HCT116 (cell line): ENCODE measurements at regions not wholly inside any gene's neighbourhood (a gene's known extent, or its start where the extent isn't known, plus 50 kb on each side); places are given as distances from the start of the nearest gene placed in this dataset.

Experiments used
- ATAC-seq: fragments of 200-7000 bp; cut with Tn5 transposase; 2 replicates; pipeline ENCODE4 v1.9.1; 2020; ENCODE audit warnings: mild to moderate bottlenecking, moderate library complexity
- BruUV-seq: library from RNA; stranded (reverse); fragments of 400-500 nt; replicated peaks from 2 replicates; lab custom pipeline; 2021; lab: Mats Ljungman, UMichigan
- CTCF ChIA-PET: fragments of 300-600 bp; sonication (Branson Sonifier 250); formaldehyde crosslinking; loops from one replicate; lab custom pipeline; 2021; ENCODE audit warnings: antibody characterized with exemption; lab: Charles Lee
- POLR2A ChIA-PET: fragments of 300-600, 350-600 bp; sonication (Branson Sonifier 250); formaldehyde crosslinking; loops from one replicate; lab custom pipeline; 2021; ENCODE audit warnings: antibody characterized with exemption; lab: Charles Lee
- RAD21 ChIA-PET, 2 experiments: fragments of 300-600 bp; sonication (Branson Sonifier 250); formaldehyde crosslinking; loops; one replicate each; lab custom pipeline; 2023; ENCODE audit warnings: low total read pairs in 2 of 2; ENCODE audit not compliant: uncharacterized antibody in 2 of 2, unreplicated experiment in 2 of 2, low non-redundant PET in 1 of 2; lab: Charles Lee
- DNase-seq: peaks from one replicate; pipeline ENCODE4 v3.0.0-alpha.2; 2010; ENCODE audit warnings: low read depth, low spot score
- H2AFZ ChIP-seq: fragments of 200-600 bp; shearing (Covaris generic), sonication (generic); 2 replicates; pipeline ENCODE4 v1.6.1; 2017; ENCODE audit warnings: low read depth, mixed run types, mixed read lengths, antibody characterized with exemption, low read length; ENCODE audit not compliant: poor library complexity, severe bottlenecking
- H3K27ac ChIP-seq: 2 replicates; pipeline ENCODE4 v1.5.1; 2012; ENCODE audit warnings: low read depth, low read length
- H3K27me3 ChIP-seq: fragments of 200-600 bp; sonication (generic); 2 replicates; pipeline ENCODE4 v1.6.1; 2016; ENCODE audit warnings: mixed run types, low read length, mixed read lengths; ENCODE audit not compliant: insufficient read depth
- H3K36me3 ChIP-seq, 2 experiments: fragments of 200-500 bp in 1 of 2; fragments of 200-600 bp in 1 of 2; sonication (Bioruptor generic) in 1 of 2; sonication (generic) in 1 of 2; 2 replicates each; pipeline versions ENCODE4 v1.5.1 to v1.6.1; 2014 to 2016; ENCODE audit warnings: low read length in 2 of 2, inconsistent platforms in 1 of 2, mixed read lengths in 1 of 2, mixed run types in 1 of 2; ENCODE audit not compliant: insufficient read depth in 2 of 2, control insufficient read depth in 1 of 2
- H3K4me1 ChIP-seq, 2 experiments: fragments of 200-600 bp in 1 of 2; sonication (generic) in 1 of 2; 2 replicates each; pipeline versions ENCODE4 v1.5.1 to v1.6.1; 2012 to 2017; ENCODE audit warnings: low read length in 2 of 2, inconsistent platforms in 1 of 2, mild to moderate bottlenecking in 1 of 2, mixed read lengths in 1 of 2, mixed run types in 1 of 2, moderate library complexity in 1 of 2; ENCODE audit not compliant: insufficient read depth in 2 of 2, control insufficient read depth in 1 of 2
- H3K4me2 ChIP-seq: fragments of 200-600 bp; sonication (generic); 2 replicates; pipeline ENCODE4 v1.6.1; 2017; ENCODE audit warnings: mixed run types, low read length, mixed read lengths
- H3K4me3 ChIP-seq, 2 experiments: fragments of 200-600 bp in 1 of 2; sonication (generic) in 1 of 2; replicated peaks in 1 of 2; 2 replicates each; pipeline ENCODE4 v1.5.1; 2011 to 2016; ENCODE audit warnings: low read length in 2 of 2, control low read depth in 1 of 2, low read depth in 1 of 2, mild to moderate bottlenecking in 1 of 2, mixed read lengths in 1 of 2, mixed run types in 1 of 2
- H3K79me2 ChIP-seq: fragments of 200-600 bp; sonication (generic); 2 replicates; pipeline ENCODE4 v1.6.1; 2017; ENCODE audit warnings: mild to moderate bottlenecking, mixed run types, low read length, moderate library complexity, mixed read lengths; ENCODE audit not compliant: insufficient read depth
- H3K9ac ChIP-seq: fragments of 200-600 bp; sonication (generic); 2 replicates; pipeline ENCODE4 v1.6.1; 2016; ENCODE audit warnings: low read length, mixed read lengths
- H3K9me2 ChIP-seq: fragments of 200-600 bp; sonication (generic), shearing (Covaris generic); 2 replicates; pipeline ENCODE4 v1.6.1; 2017; ENCODE audit warnings: mixed run types, mild to moderate bottlenecking, moderate library complexity; ENCODE audit not compliant: insufficient read depth
- H3K9me3 ChIP-seq, 2 experiments: fragments of 200-500 bp in 1 of 2; fragments of 200-600 bp in 1 of 2; sonication (Bioruptor generic) in 1 of 2; sonication (generic) in 1 of 2; 2 replicates each; pipeline ENCODE4 v1.6.1; 2014 to 2017; ENCODE audit warnings: low read length in 2 of 2, mixed read lengths in 2 of 2, inconsistent platforms in 1 of 2, low read depth in 1 of 2, mild to moderate bottlenecking in 1 of 2, mixed run types in 1 of 2, moderate library complexity in 1 of 2; ENCODE audit not compliant: control insufficient read depth in 1 of 2, insufficient read depth in 1 of 2
- H4K20me1 ChIP-seq: fragments of 200-600 bp; sonication (generic), shearing (Covaris generic); 2 replicates; pipeline ENCODE4 v1.6.1; 2017; ENCODE audit warnings: mixed run types, mild to moderate bottlenecking, moderate library complexity; ENCODE audit not compliant: insufficient read depth
- CBX3 ChIP-seq: IDR thresholded peaks from 2 replicates; pipeline ENCODE4 v1.6.1; 2012; ENCODE audit warnings: low read depth
- CEBPB ChIP-seq: IDR thresholded peaks from 2 replicates; pipeline ENCODE4 v1.6.1; 2012; ENCODE audit warnings: low read depth
- EGR1 ChIP-seq: IDR thresholded peaks from 2 replicates; pipeline ENCODE4 v1.6.1; 2012; ENCODE audit warnings: low read depth
- EZH2 ChIP-seq: fragments of 200-600 bp; sonication (generic); IDR thresholded peaks from 2 replicates; pipeline ENCODE4 v1.6.1; 2017; ENCODE audit warnings: antibody characterized with exemption, mixed run types
- FOSL1 ChIP-seq: IDR thresholded peaks from 2 replicates; pipeline ENCODE4 v1.6.1; 2012; ENCODE audit warnings: low read depth
- JUND ChIP-seq: IDR thresholded peaks from 2 replicates; pipeline ENCODE4 v1.6.1; 2012
- POLR2A ChIP-seq: IDR thresholded peaks from 2 replicates; pipeline ENCODE4 v1.7.0; 2011; ENCODE audit warnings: borderline replicate concordance; ENCODE audit not compliant: insufficient read depth, insufficient read length; ENCODE audit errors: extremely low read depth
- RAD21 ChIP-seq: IDR thresholded peaks from 2 replicates; pipeline ENCODE4 v1.6.1; 2012; ENCODE audit warnings: low read depth, mild to moderate bottlenecking
- SIN3A ChIP-seq: IDR thresholded peaks from 2 replicates; pipeline ENCODE4 v1.6.1; 2012; ENCODE audit warnings: low read depth
- SP1 ChIP-seq: IDR thresholded peaks from 2 replicates; pipeline ENCODE4 v1.6.1; 2012; ENCODE audit warnings: low read depth
- SRF ChIP-seq: IDR thresholded peaks from 2 replicates; pipeline ENCODE4 v1.6.1; 2012; ENCODE audit warnings: low read depth
- ZBTB33 ChIP-seq: IDR thresholded peaks from 2 replicates; pipeline ENCODE4 v1.6.1; 2011; ENCODE audit warnings: mild to moderate bottlenecking, low read length, moderate library complexity; ENCODE audit not compliant: insufficient replicate concordance; ENCODE audit errors: extremely low read depth
- intact Hi-C: fragments of 100-400 bp; cut with micrococcal nuclease; formaldehyde crosslinking; loops from 2 replicates; pipeline ENCODE4 v1.10.0; 2022
- TF ChIP-seq, protein P1 (sequence below): IDR thresholded peaks from 2 replicates; pipeline ENCODE4 v1.6.1; 2012

- H3K27ac ChIP-seq: no peak overlapping the region
- H3K9me2 ChIP-seq: no peaks in the 10 kb centered on the region; the same call in 1 of the 2 replicates
- no peaks in the 10 kb centered on the region for H3K27me3 ChIP-seq
- ChIA-PET RAD21 (no interaction called here), POLR2A (no interaction called here), CTCF (no interaction called here)
- no peaks in the 10 kb centered on the region for H3K79me2 ChIP-seq
- no peak overlapping the region for H3K4me3 ChIP-seq
- no peak overlapping the region for H3K9ac ChIP-seq
- H3K36me3 ChIP-seq: no peaks in the 10 kb centered on the region
- intact Hi-C loops: no loop called here
- no peak overlapping the region for H3K4me2 ChIP-seq
- TF ChIP-seq EZH2: no peak
- no peak for TF ChIP-seq POLR2A
- no peak for TF ChIP-seq FOSL1
- TF ChIP-seq SIN3A: no peak
- TF ChIP-seq JUND: no peak
- TF ChIP-seq CEBPB: no peak
- no peak for TF ChIP-seq EGR1
- TF ChIP-seq SRF: no peak
- TF ChIP-seq SP1: no peak
- TF ChIP-seq CBX3: no peak
- no peak for TF ChIP-seq ZBTB33
- TF ChIP-seq RAD21: no peak
- TF ChIP-seq, protein P1, sequence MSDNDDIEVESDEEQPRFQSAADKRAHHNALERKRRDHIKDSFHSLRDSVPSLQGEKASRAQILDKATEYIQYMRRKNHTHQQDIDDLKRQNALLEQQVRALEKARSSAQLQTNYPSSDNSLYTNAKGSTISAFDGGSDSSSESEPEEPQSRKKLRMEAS: no peak
- peaks cover 0 to 5% of the 10 kb centered on the region in 2 experiments; a peak in 1 of 4 replicates for H3K9me3 ChIP-seq
- no peaks in the 10 kb centered on the region for H3K4me1 ChIP-seq
- H2AFZ ChIP-seq: no peak overlapping the region
- no TSS peak for BruUV-seq
- no peak for ATAC-seq
- DNase-seq: no peak
- H4K20me1 ChIP-seq: no peaks in the 10 kb centered on the region
Observed at GRCh38 chr5:85488295-85488694, 1103.6 kb upstream of the EDIL3 start.
